Cardiac muscle cell (in vitro differentiated cells and primary cell): ENCODE measurements at regions not wholly inside any gene's neighbourhood (a gene's known extent, or its start where the extent isn't known, plus 50 kb on each side); places are given as distances from the start of the nearest gene placed in this dataset.

ENCODE experiments used
- DNase-seq, 2 donors: peaks; one replicate each; pipeline versions ENCODE4 v3.0.0 to v3.0.0-alpha.2; 2010 to 2017; ENCODE audit warnings: low read depth in 1 of 2, low spot score in 1 of 2
- H3K27ac ChIP-seq: fragments of 200-600 bp; sonication (generic); 2 replicates; pipeline ENCODE4 v1.5.1; 2016
- H3K27me3 ChIP-seq: fragments of 200-600 bp; sonication (generic); 2 replicates; pipeline ENCODE4 v1.6.0; 2016; ENCODE audit warnings: control low read depth
- H3K36me3 ChIP-seq: fragments of 200-600 bp; sonication (generic); 2 replicates; pipeline ENCODE4 v1.5.1; 2016; ENCODE audit warnings: control low read depth
- H3K4me1 ChIP-seq: fragments of 200-600 bp; sonication (generic); 2 replicates; pipeline ENCODE4 v1.8.1; 2017; ENCODE audit warnings: low read depth, mild to moderate bottlenecking, mixed run types
- H3K4me3 ChIP-seq: fragments of 200-600 bp; sonication (generic); 2 replicates; pipeline ENCODE4 v1.5.1; 2016; ENCODE audit warnings: mild to moderate bottlenecking
- H3K9me3 ChIP-seq: fragments of 200-600 bp; sonication (generic); 2 replicates; pipeline ENCODE4 v1.5.1; 2017; ENCODE audit warnings: low read depth, mild to moderate bottlenecking, control low read depth
- CTCF ChIP-seq: IDR thresholded peaks from 2 replicates; pipeline ENCODE4 v1.5.1; 2012; ENCODE audit warnings: low read depth, mild to moderate bottlenecking, low read length

GRCh38 chr18:46422552-46423055, 234.4 kb downstream of the LOXHD1 start:
- DNase-seq = peak in 1 of 2 donors; percentile 17
- Histone ChIP-seq H3K9me3 (no peaks in the 10 kb centered on the region), H3K4me3 (no peak overlapping the region), H3K27ac (no peak overlapping the region), H3K27me3 (no peaks in the 10 kb centered on the region), H3K4me1 (peaks cover 26% of the 10 kb centered on the region), H3K36me3 (no peaks in the 10 kb centered on the region)
- no peak for TF ChIP-seq CTCF

GRCh38 chr18:46423226-46423805, 233.7 kb downstream of the LOXHD1 start:
- Histone ChIP-seq H3K36me3 (no peaks in the 10 kb centered on the region), H3K27ac (no peak overlapping the region), H3K9me3 (no peaks in the 10 kb centered on the region), H3K27me3 (no peaks in the 10 kb centered on the region), H3K4me1 (peaks cover 26% of the 10 kb centered on the region), H3K4me3 (no peak overlapping the region)
- TF ChIP-seq CTCF = no peak
- DNase-seq = no peak

- Histone ChIP-seq H3K4me1 (peaks cover 10% of the 10 kb centered on the region), H3K4me3 (no peak overlapping the region), H3K36me3 (no peaks in the 10 kb centered on the region), H3K27ac (peak overlapping the region; percentile 46), H3K9me3 (no peaks in the 10 kb centered on the region), H3K27me3 (no peaks in the 10 kb centered on the region)
- no peak for TF ChIP-seq CTCF
- DNase-seq = peak in 1 of 2 donors; percentile 74
Observed at GRCh38 chr18:46424898-46425297, 232.1 kb downstream of the LOXHD1 start.

- DNase-seq = no peak
- Histone ChIP-seq H3K4me1 (peaks cover 6% of the 10 kb centered on the region), H3K4me3 (no peak overlapping the region), H3K27ac (no peak overlapping the region), H3K27me3 (no peaks in the 10 kb centered on the region), H3K9me3 (no peaks in the 10 kb centered on the region), H3K36me3 (no peaks in the 10 kb centered on the region)
- no peak for TF ChIP-seq CTCF
Observed at GRCh38 chr18:46425511-46425910, 231.5 kb downstream of the LOXHD1 start.

- Histone ChIP-seq H3K4me1 (peaks cover 6% of the 10 kb centered on the region), H3K4me3 (no peak overlapping the region), H3K27me3 (no peaks in the 10 kb centered on the region), H3K36me3 (no peaks in the 10 kb centered on the region), H3K27ac (no peak overlapping the region), H3K9me3 (no peaks in the 10 kb centered on the region)
- no peak for DNase-seq
- no peak for TF ChIP-seq CTCF
Observed at GRCh38 chr18:46426021-46426678, 230.9 kb downstream of the LOXHD1 start.
